ENCODE measurements at regions not wholly inside any gene's neighbourhood (a gene's known extent, or its start where the extent isn't known, plus 50 kb on each side); places are given as distances from the start of the nearest gene placed in this dataset.

DNA sequence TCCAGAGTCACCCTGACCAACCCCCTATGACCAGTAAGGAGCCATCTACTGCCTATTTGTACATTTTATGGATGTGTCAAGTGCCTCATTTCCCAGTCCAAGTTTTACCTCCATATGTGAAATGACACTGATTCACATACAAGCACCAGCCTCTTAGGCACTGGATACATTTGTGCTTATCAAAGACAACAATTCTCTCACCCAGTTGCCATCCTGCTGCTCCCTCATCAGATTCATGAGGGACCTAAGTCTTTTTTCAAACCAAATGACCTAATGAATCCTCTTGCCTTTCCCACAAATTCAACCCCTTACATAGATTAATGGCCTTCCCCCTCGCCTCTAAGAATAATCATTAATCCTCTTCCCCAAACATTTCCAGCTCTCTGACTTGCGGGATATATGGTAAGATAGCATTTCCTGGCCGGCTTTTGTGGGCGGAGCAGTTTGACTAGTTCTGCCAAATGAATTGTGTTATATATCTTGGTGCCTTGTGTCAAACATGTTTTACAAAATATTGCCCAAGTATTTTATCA is 233.9 kb downstream of the ARAP2 start:
- no peak for DNase-seq (ENCODE audit: low read depth in 2 of 2)

GRCh38 chr4:36011381-36011780 is 232.9 kb downstream of the ARAP2 start:
- no peak for DNase-seq (ENCODE audit: low read depth in 2 of 2)

- no peak for DNase-seq (ENCODE audit: low read depth in 2 of 2)
Observed at GRCh38 chr4:36012503-36012902, 231.8 kb downstream of the ARAP2 start.

DNA sequence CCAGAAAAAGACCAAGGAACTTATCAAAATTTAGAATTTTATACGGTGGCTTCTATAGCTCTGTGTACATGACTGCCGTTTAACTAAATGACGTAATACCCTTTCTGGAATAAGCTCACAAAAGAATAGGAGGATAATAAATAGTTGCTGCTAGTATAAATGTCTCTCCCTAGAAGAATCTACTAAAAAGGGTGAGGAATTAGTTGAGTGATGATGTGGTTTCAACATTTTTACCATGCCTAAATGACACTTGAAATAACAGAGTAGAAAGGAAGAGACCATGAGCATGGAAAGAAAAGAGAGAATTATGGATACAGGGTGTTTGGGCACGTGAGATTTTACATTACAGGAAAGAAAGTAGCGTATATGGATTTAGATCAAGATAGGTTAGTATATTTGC is 231.1 kb downstream of the ARAP2 start:
- DNase-seq (ENCODE audit: low read depth in 2 of 2), result no peak

Data from stimulated activated CD4-positive, alpha-beta T cell treated with anti-CD3 and anti-CD28 coated beads, Interleukin-1b, Interleukin-23, amount 100 ng/mL, for 4 hours (primary cell).